Activated CD8-positive, alpha-beta memory T cell treated with anti-CD3 and anti-CD28 coated beads, Interleukin-2, amount 50 U/mL, for 4 hours (primary cell): ENCODE measurements at regions not wholly inside any gene's neighbourhood (a gene's known extent, or its start where the extent isn't known, plus 50 kb on each side); places are given as distances from the start of the nearest gene placed in this dataset.
"Not testable (repeated sequence)": the region's sequence is repeated elsewhere in the genome, so short reads cannot be mapped to it uniquely, and the experiment has no call there.

Experiments used
- DNase-seq: peaks from one replicate; pipeline ENCODE4 v3.0.0-alpha.2; 2020

DNA sequence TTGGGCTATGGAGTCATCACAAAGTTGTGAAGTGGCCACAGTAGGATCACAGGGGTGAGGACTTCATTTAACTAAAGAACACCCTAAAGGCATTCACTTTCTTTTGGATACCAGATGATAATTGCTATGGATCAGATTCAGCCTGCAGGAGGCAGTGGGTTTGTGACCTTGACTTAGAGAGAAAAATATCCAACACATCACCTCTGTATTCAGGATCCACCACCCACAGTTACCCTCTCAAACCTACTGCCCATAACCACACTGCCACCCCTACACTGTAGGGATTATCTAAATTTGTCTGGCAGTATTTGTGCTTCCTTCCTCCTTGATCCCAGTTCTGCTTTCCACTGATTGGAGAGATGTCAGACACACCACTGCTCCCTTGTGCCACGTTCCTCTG, 269.4 kb downstream of the MYCN start:
- no peak for DNase-seq

DNA sequence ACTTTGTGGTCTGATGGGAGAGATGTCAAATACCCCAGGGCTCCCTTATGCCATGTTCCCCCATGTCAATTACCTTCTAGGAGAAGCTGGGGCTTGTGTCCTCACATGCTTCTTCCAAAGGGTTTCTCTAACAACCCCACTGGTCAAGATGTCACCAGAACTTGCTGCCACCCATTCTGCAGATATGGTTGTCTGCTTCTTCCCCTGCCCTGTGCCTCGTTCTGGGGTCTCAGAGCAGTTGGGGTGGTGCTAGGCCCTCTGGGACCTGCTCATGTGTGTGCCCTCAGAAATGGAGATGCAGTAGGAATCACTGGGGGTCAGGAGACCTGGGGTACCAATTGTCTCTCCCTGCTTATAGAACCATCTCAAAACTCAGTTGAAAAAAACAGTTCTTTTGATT, 268.6 kb downstream of the MYCN start:
- DNase-seq: no peak

DNA sequence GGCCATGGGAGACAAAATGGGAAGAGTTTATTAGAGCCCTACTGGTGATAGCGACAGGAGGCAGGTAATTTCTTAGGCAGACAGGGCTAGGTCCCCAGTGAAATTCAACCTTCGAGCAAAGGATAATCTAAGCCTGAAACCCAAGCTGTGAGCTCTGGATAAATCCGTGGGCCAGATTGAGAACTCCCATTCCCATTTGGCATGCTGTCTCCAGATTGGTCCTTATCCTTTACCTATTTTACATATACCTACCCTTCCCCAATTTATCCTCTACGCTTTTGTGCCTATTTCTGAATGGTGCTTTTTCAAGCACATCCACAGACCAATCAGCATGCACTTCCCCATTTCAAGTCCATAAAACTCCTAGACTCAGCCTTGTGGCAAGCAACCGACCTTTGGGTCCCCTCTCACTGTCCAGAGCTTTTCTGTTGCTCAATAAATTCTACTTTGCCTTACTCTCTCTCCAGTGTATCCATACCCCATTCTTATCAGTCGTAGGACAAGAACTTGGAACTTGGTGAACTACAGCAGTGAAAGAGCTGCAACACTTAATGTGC, 268.0 kb downstream of the MYCN start:
- no peak for DNase-seq

DNA sequence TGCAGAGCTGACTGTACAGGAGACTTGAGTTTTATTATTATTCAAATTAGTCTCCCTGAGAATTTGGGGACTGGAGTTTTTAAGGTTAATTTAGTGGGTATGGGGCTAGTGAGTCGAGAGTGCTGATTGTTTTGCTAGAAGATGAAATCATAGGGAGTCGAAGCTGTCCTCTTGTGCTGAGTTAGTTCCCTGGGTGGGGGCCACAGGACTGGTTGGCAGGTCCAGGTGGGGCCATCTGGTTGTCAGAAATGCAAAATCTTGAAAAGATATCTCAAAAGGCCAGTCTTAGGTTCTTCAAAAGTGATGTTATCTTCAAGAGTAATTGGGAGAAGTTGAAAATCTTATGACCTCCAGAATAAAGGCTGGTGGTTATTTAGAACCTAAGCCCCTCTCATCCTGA, 267.3 kb downstream of the MYCN start:
- no peak for DNase-seq

DNA sequence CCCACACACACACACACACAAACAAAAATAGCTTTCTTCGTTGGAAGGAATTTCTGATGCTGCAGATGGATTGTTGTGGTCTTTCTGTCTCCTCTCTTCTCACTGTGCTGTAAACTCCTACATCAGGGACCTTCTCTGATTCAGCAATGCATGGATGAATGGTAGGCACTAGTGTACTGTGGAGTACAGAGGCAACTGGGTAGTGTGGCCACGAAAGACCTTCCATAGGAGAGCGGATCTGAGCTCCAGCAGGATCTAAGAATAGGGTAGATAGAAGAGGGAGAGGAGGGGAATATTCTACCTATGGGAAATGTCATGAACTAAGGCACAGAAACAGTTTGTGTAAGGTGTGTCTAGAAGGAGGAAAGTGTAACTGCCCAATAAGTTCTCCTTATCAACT, 266.8 kb downstream of the MYCN start:
- no peak for DNase-seq

DNA sequence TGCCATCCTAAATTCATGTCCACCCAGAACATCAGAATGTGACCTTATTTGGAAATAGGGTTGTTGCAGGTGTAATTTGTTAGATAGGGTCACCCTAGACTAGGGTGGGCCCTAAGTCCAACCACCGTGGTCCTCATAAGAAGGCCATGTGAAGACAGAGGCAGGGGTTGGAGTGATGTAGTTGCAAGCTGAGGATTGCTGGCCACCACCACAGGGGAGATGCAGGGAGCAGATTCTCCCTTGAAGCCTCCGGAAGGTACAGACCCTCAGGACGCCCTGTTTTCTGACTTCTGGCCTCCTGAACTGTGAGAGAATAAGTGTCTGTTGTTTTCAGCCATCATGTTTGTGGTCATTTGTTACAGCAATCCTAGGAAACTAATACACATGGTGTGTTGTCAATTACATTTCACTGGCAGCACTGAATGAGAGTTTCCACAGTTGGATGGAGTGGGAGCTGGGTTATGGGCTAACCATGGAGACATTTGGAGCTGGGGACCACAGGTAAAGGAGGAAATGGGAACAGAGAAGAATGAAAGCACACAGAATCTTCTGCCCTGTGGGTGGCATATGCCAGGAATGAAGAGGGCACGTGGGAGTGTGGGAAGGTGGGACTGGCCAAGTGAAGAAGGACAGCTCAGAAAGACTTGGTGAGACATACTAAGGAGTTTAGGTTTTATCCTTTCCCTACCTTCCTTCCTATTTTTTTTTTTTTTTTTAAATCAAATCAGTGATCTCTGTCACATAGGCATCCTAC, 266.0 kb downstream of the MYCN start:
- DNase-seq: no peak

DNA sequence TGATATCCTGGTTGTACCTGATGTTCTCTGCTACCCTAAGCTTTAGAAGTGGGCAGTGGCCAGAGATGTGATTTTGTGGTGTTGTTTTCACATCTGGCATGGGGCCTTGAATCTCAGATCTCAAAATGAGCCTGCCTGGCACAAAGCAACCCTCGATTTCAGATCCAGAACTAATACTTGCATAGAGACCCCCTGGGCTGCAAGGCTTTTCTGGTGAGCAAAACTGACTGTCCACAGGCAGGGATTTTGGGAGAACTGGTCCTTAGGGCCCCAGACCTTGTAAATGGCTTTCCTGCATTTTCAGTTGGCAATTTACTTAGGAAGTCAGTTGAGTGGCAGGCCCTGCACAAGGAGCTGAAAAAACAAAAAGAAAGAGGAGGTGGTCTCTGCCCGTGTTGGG, 265.3 kb downstream of the MYCN start:
- no peak for DNase-seq

DNA sequence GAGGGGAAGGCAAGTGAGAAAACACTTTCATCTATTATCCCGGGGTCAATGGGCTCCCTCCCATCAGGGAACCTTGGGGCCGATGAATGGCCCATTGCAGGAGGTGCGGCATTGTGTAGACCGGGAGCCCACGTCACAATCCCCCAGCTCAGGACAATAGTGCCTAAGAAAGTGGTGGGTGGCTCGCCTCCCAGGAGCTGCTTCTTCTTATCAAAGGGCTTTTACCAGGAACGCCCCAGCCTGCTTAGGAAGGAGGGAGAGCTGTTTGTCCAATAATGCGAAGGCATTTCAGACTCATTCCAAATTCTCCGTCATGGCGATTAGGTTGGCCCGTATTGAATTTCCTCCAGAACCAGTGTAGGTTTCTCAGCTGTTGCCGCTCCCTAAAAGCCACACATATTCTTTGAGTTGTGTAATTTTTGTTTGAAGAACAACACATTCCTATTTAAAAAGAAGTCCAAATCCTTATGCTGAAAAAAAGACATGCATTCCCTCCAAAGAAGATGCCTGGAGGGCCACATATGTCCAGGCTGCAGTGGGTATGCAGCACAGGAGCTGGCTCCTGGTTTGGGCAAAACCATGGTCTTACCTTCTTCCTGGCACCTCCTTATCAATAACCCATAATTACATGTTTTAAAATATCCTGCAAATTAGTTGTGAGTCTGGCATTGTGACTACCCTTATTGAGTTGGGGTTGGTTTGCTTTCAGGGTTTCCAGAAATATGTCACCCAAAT, 264.7 kb downstream of the MYCN start:
- DNase-seq: no peak

DNA sequence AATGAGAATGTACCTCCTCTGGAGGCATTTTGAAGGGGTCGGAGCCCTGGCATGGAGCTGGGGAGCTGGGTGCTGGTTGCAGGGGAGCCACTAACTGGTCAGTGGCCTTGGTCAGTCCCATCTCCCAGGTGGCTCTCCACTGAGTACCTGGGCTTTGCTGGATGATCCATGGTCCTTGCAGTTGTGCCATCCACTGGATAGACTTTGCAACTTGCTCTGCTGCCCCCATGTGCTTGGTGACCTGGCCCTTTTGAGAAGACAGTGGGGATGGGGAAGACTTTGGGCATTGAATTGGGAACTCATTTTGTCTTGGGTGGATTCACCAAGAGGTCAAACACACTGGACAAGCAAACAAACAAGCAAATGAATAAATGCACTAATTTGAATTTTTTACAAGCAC, 263.9 kb downstream of the MYCN start:
- no peak for DNase-seq

DNA sequence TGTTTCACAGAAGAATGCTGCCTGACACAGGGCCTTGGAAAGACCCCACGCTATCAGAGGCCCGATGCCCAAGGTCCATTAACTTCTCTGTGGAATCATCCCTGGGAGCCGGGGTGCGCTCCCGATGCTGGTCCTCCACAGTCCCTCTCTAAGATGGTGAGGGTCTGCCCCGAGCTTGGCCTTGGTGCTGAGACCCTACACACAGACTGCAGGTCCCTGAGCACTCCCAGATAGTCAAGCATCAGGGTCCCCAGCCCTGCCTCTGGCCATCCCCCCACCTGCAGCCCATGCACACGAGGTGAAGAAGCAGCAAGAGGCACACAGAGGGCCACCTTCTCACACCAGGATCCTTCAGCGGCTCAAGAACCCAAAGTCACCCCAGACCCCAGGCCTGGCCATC, 263.3 kb downstream of the MYCN start:
- no peak for DNase-seq

DNA sequence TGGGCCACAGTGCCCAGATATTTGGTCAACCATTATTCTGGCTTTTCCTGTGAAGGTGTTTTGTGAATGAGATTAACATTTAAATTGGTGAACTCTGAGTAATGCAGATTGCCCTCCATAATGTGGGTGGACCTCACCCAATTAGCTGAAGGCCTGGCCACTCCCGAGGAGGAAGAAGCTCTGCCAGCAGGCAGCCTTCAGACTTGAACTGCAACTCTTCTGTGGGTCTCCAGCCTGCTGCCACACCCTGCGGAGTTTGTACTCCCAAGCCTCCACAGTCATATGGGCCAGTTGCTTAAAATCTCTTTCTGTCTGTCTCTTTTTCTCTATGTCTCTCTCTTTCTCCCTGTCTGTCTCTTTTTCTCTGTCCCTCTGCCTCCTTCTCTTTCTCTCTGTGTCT, 262.7 kb downstream of the MYCN start:
- no peak for DNase-seq

DNA sequence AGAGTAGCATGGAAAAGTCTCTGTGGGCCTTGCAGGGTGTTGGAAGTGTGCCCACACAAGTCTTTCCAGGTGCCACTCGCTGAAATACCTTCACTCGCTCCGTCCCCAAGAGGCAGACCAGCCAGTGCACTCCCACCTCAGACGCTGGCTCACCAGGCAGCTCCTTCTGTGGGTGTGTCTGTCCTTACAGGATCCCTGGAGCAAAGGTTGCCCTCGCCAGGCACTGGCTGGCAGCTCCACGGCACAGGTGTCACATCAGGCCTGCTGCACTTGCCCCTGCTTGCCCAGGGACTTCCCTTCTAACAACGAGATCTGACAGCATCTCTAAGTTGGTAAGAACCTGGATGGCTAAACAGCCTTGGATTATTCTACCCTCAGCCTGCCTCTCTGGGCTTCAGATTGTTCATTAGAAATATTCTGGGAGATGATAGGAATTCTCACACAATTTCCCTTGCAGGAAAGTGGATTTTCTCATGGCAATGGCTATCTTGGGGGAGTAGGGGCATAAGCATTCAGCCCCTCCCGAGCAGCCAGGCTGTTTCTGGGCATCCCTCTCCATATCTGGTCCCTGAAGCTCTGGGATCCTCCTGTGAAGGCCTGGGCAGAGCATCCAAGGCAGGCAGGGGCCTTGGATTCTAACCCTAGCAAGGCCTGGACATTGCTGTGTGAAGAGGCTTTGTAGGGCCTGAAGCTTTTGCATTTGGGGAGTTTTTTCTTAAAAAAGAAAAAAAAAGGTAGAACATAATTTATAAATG, 262.1 kb downstream of the MYCN start:
- no peak for DNase-seq

DNA sequence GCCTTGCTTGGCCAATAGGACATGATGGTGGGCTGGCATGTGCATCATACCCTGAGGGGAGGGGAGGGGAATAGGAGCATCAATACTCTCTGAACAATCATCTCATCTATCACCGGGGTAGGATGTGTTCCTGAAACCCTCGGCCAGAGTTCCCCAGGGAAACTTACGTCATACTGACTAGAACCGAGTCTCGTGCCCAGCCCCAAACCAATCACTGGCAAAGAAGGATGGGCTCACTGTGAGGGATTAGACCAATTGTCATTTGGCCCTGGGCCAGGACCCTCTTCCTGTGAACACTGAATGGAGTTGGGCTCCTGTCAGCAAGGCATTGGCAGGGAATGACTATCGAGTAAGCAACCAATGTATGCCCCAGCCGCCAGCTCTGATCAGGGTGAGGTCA, 261.5 kb downstream of the MYCN start:
- no peak for DNase-seq

DNA sequence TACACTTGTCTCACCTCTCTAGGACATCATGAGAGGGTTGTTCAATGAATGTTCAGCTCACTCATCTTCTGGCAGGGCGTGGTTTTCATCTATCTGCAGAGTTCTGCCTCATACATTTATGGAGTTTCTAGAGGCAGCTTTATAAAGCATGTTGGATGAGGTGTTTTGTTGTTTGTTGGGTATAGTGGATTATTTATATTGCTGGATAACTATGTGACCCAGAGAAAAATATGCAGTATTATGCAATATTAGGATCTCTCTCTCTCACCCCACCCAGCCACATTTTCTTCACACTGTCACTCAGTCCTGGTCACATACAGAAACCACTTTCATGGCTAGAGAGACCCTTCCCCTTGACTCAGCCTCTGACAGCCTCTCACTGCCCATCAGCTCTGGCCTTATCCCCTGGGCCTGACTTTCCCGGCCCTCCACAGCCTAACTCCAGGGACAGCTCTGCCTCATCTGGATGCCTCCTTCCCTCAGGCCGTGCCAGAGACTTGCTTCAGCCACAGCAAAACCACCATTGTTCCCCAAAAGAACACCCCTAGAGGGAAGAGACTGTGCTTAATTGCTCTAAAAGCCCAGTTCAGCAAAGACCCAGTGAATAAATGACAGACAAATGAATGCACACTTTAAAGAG, 260.3 kb downstream of the MYCN start:
- no peak for DNase-seq

DNA sequence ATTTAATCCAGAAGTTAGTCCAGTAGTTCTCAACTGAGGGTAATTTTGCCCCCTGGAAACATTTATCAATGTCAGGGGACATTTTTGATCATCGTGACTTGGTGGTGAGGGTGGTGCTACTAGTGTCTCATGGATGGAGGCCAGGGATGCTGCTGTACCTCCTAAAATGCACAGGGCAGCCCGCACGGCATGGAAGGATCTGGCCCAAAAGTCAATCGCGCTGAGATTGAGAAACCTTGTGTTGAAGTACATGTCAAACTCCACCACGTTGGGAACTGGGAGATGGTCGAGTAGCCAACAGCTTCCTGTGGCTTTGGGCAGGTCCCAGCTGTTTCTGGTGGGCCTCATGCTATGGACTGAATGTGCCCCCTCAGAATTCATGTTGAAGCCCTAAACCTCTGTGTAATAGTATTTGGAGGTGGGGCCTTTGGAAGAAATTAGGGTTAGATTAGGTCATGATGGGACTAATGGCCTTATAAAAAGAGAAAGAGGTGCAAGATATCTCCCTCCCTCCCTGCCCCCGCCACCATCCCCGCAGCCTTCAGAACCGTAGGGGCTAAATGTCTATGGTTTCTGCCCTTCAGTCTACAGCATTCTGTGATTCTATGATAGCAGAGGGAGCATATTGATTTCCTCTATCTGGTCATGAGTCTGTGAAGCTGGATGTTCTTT, 259.7 kb downstream of the MYCN start:
- DNase-seq: no peak

DNA sequence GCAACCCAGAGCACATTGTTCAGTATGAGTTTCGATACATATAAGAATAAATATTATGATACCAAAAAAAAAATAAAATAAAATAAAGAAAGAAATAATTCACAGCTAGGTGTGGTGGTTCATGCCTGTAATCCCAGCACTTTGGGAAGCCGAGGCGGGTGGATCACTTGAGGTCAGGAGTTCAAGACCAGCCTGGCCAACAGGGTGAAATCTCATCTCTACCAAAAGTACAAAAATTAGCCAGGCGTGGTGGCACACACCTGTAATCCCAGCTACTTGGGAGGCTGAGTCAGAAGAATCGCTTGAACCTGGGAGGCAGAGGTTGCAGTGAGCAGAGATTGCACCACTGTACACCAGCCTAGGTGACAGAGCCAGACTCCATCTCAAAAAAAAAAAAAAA, 258.9 kb downstream of the MYCN start:
- DNase-seq: not testable (repeated sequence)

DNA sequence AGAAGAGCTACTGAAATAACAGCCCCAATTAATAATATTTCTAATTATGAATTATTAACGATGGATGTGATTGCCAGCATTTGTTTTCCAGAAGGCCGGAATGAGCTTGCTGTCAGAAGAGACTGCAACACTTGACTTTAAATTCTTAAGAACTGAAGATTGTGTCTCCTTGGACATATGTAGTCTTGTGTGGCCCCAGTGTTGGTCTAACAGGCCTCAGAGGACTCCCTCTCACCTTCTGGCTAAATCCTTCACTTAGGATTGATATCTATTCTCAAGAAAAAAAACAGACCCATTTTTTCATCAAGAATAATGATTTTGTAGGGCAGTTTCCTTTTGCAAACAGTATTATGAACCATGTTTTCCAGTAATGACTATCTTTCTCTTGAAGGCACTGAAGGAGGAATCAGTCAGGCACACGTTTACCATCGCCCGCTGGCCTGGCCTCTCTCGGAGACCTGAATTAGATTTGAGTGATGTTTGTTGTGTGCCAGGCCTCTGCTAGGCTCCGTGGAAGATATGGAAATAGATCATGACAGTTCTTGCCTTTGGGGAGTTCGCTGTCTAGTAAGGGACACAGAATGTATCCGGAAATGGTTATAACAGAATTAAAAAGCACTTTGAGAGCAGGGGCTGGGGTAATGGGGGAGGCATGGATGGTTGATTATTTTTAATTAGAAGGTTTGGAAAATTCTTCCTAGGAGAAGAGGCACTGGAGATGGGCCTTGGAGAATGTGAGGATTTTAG, 258.0 kb downstream of the MYCN start:
- DNase-seq: no peak

DNA sequence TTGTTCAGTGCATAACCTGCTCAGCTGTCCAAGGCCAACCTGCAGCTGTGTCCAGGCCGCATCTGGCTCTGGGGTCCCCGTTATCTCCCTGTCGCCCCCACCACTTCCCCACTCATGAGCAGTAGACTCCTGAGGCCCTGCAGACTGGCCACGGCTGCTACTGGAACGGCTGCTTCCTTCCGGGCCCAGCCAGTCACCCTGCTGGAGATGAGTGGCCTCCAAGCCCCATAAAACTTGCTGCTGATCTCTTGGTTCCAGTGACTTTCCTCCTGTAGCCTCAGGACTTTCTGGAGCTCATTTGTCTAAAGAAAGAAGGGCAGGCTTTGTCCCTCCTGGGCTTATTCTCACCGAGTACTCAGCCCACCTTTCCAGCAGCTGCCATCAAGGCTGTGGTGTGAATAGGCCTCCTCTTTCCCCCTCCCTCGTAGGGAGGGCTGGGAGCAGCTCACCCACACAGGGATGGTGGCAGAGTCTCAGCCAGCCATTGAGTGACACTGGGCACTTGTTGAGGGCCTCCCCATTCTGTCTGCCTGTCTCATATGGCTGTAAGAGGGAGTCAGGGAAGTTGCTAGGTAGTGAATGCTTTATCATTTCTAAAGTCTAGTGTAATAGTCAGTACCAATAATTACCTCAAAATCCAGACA, 257.3 kb downstream of the MYCN start:
- no peak for DNase-seq

DNA sequence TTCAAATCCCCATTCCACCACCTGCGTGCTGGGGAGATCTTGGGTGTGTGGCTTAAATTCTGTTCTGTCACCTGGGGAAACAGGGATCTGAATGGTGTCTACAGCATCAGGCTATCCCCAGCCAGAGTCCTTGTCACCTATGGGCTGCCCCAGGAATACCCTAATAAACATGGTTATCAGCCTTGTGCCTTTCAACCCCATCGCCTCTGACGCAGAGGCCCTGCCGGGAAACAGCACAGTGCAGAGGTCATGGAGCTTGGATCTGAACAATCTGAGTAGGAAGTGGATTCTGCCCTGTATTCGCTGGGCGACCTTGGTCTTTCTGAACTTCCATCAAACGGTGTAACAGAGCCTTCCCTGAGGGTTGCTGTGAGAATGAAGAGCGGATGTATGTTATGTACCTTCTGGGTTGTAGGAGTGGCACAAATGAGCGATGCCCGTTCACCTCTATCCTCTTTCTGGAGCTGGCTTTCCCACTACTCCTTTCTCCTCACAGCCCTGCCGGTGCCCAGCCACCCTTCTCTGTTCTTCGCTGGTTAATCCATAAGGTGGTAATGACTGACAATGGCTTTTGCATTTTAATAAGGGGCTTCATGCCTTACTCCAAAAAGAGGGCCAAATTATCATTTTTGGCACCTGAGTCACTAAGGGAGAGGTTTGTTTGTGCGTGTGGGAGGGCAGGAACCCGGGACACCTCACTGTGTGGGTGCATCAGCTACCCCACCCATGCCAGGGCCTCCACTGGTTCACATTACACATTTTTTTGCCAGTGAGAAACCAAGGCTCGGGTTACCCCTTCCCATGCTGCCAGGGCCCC, 256.5 kb downstream of the MYCN start:
- no peak for DNase-seq

DNA sequence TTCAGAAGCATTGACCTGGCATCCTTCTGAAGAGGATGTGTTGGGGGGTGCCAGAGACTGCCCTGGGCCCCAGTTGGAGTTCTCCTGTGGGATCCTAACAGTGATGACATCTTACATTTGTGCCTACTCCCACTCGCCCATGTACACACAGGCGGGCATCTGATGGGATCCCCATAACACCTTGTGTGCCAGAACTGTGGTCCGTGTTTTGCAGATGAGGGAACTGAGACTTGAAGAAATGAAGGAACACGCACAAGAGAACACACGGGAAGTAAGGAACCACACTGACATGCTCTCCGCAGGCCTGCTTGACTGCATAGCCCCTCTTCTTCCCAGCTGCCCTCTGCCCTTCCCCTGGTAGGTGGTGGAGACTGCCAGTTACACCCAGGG, 255.3 kb downstream of the MYCN start:
- DNase-seq: no peak
